Skeletal muscle cell (primary cell): ENCODE measurements at regions not wholly inside any gene's neighbourhood (a gene's known extent, or its start where the extent isn't known, plus 50 kb on each side); places are given as distances from the start of the nearest gene placed in this dataset.
"Not testable (repeated sequence)": the region's sequence is repeated elsewhere in the genome, so short reads cannot be mapped to it uniquely, and the experiment has no call there.

Experiments
- DNase-seq: peaks from one replicate; pipeline ENCODE4 v3.0.0-alpha.2; 2010; ENCODE audit warnings: low read depth
- H3K4me3 ChIP-seq: 2 replicates; pipeline ENCODE4 v1.5.1; 2011; ENCODE audit warnings: low read depth, mild to moderate bottlenecking, control low read depth, low read length, moderate library complexity

DNA sequence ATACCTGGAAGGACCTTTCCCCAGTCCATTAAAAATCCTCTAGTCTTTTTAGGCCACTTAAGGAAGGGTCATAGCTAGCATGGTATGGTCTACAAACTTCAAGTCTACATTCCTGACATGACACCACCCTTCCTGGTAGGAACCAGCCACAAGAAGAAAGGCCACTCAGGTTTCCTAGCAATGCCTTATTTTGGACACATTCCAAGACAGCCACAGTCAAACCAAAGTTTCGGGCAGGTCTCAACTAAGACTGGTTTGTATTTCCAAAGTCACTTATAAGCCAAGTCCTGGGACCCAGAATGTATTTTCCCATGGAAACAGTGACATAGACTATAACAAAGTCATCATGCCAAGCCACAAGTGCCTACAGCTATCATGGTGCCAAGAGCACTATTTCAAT lies 50.6 kb upstream of the SLC44A3 start:
- H3K4me3 ChIP-seq = no peak overlapping the region
- DNase-seq = no peak

DNA sequence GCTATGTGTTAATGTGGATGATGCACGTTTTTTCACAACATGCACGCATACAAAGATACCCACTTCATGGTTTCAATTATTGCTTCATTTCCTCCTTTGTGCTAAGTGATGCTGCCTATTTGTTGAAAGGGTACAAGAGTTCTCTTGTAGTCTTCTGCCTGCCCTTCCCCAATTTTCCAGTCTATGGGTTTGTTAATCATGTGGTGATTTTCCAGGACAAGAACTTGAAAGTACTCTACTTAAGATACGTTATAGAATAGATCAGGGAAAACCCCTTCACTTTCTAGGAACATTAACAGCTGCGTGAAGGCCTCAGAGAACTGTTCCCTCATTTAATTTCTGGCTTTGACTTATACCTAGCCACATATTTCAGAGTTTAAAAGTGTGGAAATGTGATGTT lies 52.1 kb upstream of the SLC44A3 start:
- DNase-seq = no peak
- no peak overlapping the region for H3K4me3 ChIP-seq

DNA sequence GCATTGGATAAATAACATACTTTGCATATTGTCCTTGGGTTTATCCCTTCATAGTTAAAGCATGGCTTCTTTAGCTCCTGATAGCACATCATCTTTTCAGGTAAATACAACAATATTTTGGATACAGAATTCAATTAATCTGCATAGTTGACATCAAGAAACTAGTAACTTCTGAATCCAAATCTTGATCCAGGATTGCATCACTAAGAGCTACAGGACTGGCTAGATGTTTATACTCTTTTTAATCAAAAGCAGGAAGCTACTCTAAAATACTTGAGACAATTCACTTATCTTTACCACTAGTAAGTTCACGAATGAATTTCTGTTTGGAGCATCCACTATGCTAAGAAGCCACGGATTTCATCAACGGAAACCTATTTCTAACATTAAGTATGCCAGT lies 54.2 kb upstream of the SLC44A3 start:
- DNase-seq = no peak

DNA sequence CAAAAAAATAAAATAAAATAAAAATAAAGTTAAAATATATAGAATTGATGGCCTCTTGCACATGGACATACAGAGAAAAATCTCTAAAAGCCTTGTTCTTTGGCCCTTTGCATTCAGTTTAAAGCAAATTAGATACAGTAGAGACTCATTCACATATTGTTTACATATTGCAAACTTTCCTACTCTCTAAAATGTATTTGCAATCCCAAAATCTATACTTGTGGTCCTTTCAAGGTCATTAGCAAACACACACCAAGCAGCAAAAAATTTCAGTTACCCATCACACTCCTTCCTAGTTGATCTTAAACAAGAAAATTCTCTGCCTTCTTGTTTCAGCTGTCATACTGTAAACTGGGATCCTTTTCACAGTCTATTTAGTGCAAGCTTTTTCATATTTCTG lies 61.0 kb upstream of the SLC44A3 start:
- no peak overlapping the region for H3K4me3 ChIP-seq
- no peak for DNase-seq

More for the DNA sequence above, 54.2 kb upstream of the SLC44A3 start:
- H3K4me3 ChIP-seq = no peak overlapping the region

DNA sequence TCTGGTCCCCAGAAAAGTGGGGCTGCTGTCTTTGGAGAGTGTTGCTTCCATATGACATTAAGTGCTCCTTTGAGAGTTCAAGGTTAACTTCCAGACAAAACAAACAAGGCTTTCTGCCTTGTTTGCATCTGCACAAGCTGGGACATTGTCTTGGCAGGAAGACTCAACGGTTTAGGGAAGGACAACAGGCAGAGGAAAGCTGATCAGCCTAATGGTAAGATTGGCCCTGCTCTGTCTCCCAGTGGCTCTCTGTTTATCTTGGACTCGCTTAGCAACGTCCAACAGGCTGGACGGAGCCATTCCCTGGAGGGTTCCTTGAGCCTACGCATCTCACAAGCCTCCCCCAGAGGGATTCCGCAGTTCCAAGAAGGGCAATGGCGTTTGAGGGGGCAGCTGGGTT lies 62.2 kb upstream of the SLC44A3 start:
- peak; percentile 79 for DNase-seq
- no peak overlapping the region for H3K4me3 ChIP-seq

DNA sequence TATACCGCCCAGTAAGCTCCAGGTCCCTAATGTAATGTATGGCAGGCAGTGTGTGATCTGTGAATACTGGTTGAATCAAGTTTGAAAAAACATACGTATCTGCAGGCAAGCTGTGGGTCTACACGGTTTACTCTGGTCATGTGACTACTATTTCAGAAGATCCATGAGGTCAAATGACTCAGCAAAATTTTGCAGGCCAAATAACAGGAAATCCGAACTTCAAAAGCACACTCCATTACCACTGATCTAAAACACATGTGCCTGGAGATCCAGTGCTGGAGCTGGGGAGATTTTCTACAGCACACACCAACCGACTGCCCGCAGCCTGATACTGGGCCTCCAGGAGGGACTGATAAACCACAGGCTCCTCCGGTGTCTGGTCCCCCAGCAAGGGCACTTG lies 64.5 kb upstream of the SLC44A3 start:
- peak; percentile 96 for DNase-seq

DNA sequence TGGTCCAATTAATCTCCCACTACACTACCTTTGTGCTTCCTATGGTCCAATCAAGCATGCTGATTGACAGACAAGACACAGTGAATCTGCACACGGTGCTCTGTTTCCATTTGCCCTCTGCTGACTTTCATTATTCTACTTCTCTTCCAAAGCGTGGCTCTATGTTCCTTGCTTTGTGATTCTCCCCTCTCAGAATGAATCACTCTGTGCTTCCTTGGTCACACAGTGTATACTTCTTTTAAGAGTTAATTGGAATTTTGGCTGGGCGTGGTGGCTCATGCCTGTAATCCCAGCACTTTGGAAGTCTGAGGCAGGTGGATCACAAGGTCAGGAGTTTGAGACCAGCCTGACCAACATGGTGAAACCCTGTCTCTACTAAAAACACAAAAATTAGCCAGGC lies 65.1 kb upstream of the SLC44A3 start:
- DNase-seq, H3K4me3 ChIP-seq: not testable (repeated sequence)

More for the DNA sequence above, 64.5 kb upstream of the SLC44A3 start:
- H3K4me3 ChIP-seq = no peak overlapping the region

DNA sequence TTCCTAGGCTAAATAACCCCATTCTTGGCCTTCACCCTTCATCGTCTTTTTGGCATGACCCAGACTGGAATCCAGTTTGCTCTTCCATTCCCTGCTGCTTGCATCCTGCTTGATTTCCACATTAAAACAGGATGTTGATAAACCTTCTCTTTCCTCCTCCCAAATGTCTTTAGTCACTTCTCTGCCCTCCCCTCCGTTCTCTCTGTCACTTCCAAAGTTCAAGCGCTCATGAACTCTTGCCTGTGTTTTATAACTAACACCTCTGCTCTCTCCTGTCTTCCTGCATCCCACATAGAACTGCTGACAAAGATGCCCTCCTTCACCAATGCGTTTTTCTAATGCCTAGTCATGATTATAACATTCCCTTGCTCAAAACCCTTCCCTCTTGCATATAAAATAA lies 65.6 kb upstream of the SLC44A3 start:
- DNase-seq = no peak
- H3K4me3 ChIP-seq = no peak overlapping the region

DNA sequence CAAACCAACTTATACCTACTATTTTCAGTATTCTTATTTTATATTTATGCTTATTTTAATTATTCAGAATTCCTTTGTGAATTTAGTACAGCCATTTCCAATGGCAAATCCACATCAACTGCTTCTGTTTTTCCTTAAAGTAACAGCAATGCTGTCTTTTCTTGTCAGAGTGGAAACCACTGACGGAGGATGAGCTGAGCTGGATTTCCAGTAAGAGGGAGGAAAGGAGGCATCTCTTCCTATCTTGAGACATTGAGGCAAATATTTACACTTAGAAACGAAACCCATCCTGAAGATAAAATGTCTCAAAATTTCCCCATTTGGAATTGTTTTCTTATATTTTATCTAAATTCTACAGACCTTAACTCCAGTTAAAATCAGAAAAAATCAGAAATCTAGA lies 66.1 kb upstream of the SLC44A3 start:
- DNase-seq = no peak
- no peak overlapping the region for H3K4me3 ChIP-seq

DNA sequence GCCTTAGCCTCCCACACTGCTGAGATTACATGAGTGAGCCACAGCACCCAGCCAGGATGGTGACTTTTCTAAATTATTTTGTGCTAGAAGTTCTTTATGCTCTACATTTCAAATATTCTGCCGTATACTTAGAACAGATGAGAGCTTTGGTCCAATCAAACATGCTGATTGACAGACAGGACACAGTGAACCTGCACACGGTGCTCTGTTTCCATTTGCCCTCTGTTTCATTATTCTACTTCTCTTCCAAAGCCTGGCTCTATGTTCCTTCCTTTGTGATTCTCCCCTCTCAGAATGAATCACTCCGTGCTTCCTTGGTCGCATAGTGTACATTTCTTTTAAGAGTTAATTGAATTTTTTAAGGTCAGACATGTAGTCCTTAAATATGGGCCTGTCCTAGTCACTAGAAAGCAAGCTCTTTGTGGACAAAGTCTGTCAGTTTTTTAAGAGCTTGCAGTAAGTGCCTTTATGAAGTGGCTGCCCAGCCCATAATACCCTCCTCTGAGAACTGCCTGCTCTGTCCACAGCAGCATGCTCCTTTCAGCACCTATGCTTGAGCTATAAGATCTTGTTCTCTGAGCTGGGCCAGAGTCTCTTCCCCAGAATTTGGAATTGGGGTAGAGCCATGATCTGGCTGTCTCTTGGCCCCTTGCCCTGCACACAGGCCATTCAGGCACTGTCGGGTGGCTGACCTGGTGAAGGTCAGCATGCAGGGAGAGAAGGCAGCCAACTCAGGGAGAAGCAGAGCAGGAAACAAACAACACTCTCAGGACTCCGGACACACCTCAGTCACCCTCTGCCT lies 66.8 kb upstream of the SLC44A3 start:
- no peak overlapping the region for H3K4me3 ChIP-seq
- no peak for DNase-seq

DNA sequence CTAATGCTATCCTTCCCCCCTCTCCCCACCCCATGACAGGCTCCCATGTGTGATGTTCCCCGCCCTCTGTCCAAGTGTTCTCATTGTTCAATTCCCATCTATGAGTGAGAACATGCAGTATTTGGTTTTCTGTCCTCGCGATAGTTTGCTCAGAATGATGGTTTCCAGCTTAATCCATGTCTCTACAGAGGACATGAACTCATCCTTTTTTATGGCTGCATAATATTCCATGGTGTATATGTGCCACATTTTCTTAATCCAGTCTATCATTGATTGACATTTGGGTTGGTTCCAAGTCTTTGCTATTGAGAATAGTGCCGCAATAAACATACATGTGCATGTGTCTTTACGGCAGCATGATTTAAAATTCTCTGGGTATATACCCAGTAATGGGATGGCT lies 68.7 kb upstream of the SLC44A3 start:
- H3K4me3 ChIP-seq, DNase-seq: not testable (repeated sequence)

DNA sequence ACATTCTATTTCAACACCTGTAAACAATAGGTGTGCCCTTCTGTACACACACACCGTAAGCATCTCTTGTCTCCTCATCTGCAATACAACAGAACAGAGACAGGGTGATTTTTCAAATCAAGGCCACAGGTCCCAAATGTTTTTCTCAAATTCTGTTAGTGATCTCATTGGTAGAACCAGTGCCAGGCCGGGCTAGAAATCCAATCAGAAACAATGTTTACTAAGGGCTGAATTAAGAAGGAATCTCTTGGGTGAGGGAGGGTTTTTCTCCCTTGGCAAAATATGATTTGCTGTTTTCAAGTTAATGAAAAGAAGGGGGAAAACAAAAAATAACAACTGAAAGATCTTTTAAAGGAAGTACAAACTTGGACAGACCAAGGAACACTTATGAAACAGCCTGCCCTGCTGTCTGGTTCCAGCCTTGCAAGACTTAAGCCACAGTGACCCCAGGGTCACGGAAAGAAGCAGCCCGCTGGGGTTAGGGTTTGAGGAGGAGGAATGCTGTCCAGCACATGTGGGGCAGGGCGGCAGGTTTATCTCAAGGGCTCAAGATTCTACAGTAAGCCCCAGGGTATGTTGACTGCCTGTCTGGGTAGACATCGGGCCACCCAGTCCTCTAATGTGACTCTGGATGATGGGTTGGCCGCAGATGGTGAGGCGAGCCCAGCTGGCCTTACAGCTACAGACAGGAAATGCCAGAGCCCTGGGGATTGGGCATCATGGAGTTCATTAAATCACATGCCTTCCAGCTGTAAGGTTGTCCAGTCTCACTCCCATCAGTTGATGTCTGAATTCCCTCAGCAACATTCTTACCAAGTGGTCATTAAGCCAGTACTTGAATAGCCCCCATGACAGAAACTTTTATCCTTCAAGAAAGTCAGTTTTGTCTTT lies 73.3 kb upstream of the SLC44A3 start:
- no peak overlapping the region for H3K4me3 ChIP-seq
- peak; percentile 31 for DNase-seq

DNA sequence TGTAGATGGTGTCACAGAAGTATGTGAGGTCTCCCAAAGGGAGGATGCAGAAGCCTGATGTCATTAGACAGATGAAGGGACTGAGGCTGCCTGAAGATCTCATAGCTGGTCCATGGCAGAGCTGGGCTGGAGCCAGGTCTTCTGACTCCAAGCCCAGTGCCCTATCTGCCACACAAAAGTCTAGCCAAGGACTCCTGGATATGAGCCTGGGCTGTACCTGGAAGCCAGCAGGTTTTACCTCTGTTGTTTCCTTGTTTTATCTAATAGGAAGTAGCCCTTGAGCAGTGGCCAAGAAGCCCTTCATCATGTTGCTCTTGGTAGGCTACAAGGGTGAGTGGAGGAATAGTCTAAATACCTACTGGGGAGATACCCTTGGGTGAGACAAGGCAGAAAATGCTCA lies 74.4 kb upstream of the SLC44A3 start:
- DNase-seq = no peak
- no peak overlapping the region for H3K4me3 ChIP-seq

DNA sequence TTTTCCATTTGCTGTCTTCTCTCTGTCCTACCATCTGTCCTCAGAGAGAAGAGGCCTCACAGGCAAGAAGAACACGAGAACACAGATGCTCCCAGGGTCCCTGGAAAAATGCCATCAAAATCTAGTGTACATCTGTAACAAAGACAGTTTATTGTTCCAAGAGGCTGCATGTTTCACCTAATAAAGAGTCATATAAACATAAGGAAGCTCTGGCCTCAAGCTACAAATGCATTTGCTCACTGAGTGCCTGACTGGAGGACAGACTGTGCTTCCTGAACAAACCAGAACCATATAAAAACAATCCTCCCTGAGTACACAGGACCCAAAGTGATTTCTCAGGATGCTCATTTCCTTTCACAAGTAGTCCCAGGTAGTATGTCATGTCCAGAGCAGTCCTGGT lies 76.3 kb upstream of the SLC44A3 start:
- no peak overlapping the region for H3K4me3 ChIP-seq
- peak; percentile 83 for DNase-seq

DNA sequence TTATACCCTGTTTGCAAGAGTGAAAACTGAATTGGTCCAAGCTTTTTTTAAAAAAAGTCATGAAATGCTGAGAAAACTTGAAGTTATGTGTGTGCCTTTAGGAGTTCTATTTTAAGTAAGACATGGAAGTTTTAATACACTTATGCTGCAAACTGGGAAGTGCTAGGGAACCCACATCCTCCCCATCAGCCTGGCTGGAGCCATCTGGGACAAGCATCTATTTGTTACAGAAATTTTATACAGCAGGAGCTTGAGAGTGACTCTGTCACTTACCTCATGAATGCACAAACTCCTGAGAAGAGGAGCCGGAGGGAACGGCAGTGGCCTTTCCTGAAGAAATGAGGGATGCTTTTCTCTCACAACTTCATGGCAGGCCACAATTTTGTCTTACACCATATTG lies 78.2 kb upstream of the SLC44A3 start:
- no peak overlapping the region for H3K4me3 ChIP-seq
- DNase-seq = no peak

DNA sequence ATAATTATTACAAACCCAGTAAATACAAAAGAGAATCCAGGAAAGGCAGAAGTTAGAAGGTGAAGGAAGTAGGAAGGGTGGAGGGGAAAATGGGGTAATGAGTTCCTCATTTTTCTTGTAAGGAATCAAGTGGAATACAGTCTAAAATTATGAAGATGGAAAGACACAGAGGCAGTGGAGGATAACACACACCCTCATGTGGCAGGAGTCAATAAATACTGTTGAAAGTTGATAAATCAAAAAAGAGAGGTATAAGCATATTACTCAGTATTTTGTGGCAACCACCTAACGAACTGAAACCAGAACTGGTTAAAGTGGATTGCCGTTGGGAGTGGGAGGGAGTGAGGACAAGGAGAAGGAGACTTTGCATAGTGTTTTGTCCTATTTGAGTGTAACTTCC lies 78.6 kb upstream of the SLC44A3 start:
- H3K4me3 ChIP-seq = no peak overlapping the region
- no peak for DNase-seq

DNA sequence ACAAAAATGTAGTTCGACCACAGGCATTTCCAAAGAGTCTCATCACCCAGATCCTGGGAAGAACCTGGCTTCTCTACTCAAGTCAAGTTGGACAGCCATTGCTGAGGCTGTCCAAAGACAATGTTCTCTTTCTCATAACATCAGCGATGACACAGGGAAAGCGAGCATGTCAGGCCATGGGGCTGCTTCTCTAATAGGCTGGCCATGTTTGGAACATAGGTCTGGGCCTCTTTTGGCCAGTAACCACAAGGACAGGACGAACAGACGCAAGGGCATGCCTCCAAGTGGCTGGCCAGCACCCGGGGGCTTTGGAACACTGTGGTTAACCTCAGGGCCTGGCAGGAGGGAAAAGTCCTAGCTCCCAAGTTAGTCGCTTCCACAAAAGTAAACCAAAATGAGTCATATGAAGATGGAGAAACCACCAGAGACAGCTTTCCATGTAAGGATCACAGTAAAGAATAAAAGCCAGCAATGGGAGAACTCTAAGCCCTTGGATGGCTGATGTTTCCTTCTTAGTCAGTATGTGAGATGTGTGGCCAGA lies 80.6 kb upstream of the SLC44A3 start:
- DNase-seq = peak; percentile 99
- H3K4me3 ChIP-seq = no peak overlapping the region

DNA sequence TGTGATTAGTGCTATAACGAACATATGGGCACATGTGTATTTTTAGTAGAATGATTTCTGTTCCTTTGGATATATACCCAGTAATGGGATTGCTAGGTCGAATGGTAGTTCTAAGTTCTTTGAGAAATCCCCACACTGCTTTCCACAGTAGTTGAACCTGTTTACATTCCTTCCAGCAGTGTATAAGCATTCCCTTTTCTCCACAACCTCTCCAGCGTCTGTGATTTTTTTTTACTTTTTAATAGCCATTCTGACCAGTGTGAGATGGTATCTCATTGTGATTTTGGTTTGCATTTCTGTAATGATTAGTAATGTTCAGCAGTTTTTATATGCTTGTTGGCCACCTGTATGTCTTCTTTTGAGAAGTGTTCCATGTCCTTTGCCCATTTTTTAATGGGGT lies 81.8 kb upstream of the SLC44A3 start:
- no peak for DNase-seq
- H3K4me3 ChIP-seq = no peak overlapping the region

DNA sequence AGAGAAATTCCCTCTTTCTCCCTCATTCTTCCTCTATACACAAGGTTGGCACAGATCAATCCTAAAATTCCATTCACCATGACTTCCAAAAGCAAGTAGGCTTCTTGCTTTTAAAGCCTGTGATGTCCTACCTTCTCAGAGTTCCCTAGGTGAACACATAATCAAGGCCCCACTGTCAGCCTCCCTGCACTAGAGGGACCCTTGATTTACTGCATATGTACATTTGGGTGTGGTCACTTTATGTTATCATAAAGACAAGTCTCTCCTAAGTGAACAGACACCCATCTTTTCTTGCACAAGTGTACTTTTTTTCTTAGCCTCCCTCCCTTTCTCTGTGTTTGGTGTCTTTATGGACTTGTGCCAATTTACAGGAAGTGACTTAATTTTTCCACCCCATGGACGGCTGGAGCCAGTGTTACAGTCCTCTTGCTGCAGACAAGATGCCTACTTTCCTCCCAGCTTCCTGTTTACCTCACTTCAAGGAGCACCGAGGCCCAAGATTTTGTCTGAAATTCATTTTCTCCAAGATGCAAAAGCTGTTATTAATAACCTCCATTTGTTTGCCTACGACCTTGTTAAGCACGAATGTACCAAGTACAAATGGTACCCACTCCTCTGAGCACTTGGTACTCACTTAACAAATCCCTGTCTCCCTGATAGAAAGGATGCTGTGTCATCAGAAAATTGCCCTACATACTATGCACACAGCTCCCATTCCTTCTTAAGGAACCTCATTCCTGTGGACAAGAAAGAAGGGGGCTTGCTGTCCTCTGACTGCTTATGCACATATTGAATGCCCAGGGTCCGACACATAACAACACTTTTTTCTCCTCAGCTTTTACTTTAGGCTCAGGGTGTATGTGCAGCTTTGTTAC lies 82.8 kb upstream of the SLC44A3 start:
- no peak overlapping the region for H3K4me3 ChIP-seq
- peak; percentile 48 for DNase-seq

DNA sequence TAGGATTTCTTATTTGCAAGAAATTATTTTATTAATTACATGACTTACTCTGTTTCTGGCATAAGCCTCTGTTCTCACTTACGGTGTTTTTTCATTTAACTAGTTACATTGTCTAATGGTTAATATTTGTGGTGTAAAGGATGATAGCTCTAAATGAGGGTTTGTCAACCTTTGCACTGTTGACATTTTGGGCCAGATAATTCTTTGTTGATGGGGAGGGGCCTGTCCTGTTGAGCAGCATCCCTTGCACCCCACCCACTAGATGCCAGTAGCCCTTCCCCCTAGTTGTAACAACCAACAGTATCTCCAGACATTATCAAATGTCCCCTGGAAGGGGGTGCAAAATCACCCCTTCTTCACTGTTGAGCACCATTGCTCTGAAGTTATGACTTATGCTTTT lies 83.6 kb upstream of the SLC44A3 start:
- DNase-seq = no peak
- no peak overlapping the region for H3K4me3 ChIP-seq
